Peyer's patch (tissue), 4 donors: ENCODE measurements at regions not wholly inside any gene's neighbourhood (a gene's known extent, or its start where the extent isn't known, plus 50 kb on each side); places are given as distances from the start of the nearest gene placed in this dataset.

Experiments
- DNase-seq, 3 donors: peaks; one replicate each; pipeline ENCODE4 v3.0.0-alpha.2; 2017 to 2019
- H3K27ac ChIP-seq, 4 donors: fragments of 200-600 bp; sonication (generic); one replicate each; pipeline ENCODE4 v1.5.1; 2016 to 2019
- H3K27me3 ChIP-seq, 2 donors: fragments of 200-600 bp; sonication (generic); one replicate each; pipeline ENCODE4 v1.5.1; 2019
- H3K36me3 ChIP-seq, 3 donors: fragments of 200-600 bp; sonication (generic); one replicate each; pipeline ENCODE4 v1.5.1; 2016 to 2019
- H3K4me1 ChIP-seq, 4 donors: fragments of 200-600 bp; sonication (generic); one replicate each; pipeline ENCODE4 v1.5.1; 2016 to 2019
- H3K4me3 ChIP-seq, 4 donors: fragments of 200-600 bp; sonication (generic); 1 replicate in 3 of 4; 2 replicates in 1 of 4; pipeline ENCODE4 v1.5.1; 2016 to 2019; ENCODE audit warnings: mild to moderate bottlenecking in 1 of 4
- H3K9me3 ChIP-seq, 4 donors: fragments of 200-600 bp; sonication (generic); one replicate each; pipeline ENCODE4 v1.5.1; 2016 to 2019; ENCODE audit warnings: mild to moderate bottlenecking in 1 of 4
- CTCF ChIP-seq, 6 experiments: fragments of 450-650 bp in 4 of 6; fragments of 200-600 bp in 2 of 6; sonication (generic) in 1 of 6; IDR thresholded peaks; one replicate each; pipeline ENCODE4 v1.5.1; 2017 to 2019; ENCODE audit warnings: antibody characterized with exemption in 6 of 6, mild to moderate bottlenecking in 3 of 6, moderate library complexity in 1 of 6
- POLR2A ChIP-seq, 2 donors: fragments of 450-650 bp; IDR thresholded peaks; one replicate each; pipeline ENCODE4 v1.5.1; 2017; ENCODE audit warnings: antibody characterized with exemption in 2 of 2, mild to moderate bottlenecking in 2 of 2, moderate library complexity in 2 of 2

DNA sequence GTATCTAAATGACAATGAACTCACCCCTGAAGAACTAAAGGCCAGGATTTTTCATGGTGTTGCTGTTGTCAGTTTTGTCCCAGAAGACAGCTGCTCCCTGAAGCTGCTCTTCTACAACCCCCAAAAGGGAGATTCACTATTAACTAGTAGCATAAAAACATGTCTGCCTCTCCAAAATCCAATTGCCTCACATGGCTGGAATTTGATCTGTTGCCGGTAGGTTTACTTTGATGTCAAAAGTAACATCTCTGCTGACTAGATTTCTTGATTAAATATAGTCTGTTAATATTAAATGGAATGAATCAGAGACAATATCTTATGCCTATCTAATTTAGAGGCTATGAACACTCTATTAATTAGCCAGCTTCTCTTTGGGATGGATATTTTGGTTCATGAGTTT, 425.4 kb downstream of the ETS1 start:
- Histone ChIP-seq H3K36me3 (no peaks in the 10 kb centered on the region), H3K4me3 (no peak overlapping the region), H3K27ac (no peak overlapping the region), H3K4me1 (no peaks in the 10 kb centered on the region), H3K27me3 (no peaks in the 10 kb centered on the region), H3K9me3 (no peaks in the 10 kb centered on the region)
- TF ChIP-seq CTCF (IDR thresholded peaks at IDR 0.05) (no peak), POLR2A (IDR thresholded peaks at IDR 0.05) (no peak)
- no peak for DNase-seq

- no peaks in the 10 kb centered on the region for H3K36me3 ChIP-seq
- H3K27me3 ChIP-seq = no peaks in the 10 kb centered on the region
- DNase-seq = no peak
- no peak overlapping the region for H3K27ac ChIP-seq
- H3K9me3 ChIP-seq = no peaks in the 10 kb centered on the region
- TF ChIP-seq CTCF (IDR thresholded peaks at IDR 0.05) (no peak), POLR2A (IDR thresholded peaks at IDR 0.05) (no peak)
- no peaks in the 10 kb centered on the region for H3K4me1 ChIP-seq
- H3K4me3 ChIP-seq = no peak overlapping the region
Observed at GRCh38 chr11:128161436-128161835, 425.9 kb downstream of the ETS1 start.

GRCh38 chr11:128158860-128159259, 428.5 kb downstream of the ETS1 start:
- no peak for TF ChIP-seq CTCF (IDR thresholded peaks at IDR 0.05)
- TF ChIP-seq POLR2A (IDR thresholded peaks at IDR 0.05) = no peak
- no peak overlapping the region for H3K27ac ChIP-seq
- H3K4me3 ChIP-seq = no peak overlapping the region
- no peaks in the 10 kb centered on the region for H3K36me3 ChIP-seq
- no peaks in the 10 kb centered on the region for H3K4me1 ChIP-seq
- DNase-seq = no peak
- H3K9me3 ChIP-seq = no peaks in the 10 kb centered on the region
- no peaks in the 10 kb centered on the region for H3K27me3 ChIP-seq

DNA sequence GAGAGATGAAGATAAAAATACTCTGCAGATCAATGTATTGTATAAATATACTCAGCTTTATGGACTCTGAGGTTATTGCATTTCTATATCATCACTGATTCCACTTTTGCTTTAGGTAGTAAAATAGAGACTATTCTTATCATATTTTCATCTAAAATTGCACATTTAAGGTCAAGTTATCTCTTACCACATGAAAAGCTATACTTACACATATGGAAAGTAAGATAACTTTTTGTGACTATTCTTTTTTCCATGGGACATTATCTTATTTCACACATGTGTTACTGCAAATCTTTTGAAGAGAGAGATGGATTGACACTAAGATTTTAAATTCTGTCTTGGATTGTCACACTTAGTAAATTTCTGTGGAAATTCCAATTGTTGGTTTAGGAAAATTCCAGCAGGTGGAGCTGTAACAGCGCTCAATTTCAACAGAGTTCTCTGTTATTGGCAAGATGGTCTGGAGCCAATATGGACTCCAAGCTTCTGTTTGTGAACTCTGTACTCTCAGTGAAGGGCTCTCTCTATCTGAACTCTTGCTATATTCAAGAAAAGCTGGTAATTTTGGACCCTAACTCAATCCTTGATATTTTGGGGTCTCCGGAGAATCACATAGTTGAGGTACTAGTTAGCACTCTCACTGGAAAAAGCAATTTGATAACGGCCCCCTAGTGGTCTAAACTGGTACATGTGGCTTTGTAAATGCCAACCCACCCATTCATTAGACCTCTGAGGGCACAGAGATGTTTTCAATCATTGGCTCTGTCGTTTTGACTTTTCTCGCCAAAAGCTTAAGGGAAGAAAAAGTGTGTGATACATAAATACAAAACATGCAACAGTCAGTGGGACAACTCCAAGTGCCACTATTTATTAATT, 429.7 kb downstream of the ETS1 start:
- Histone ChIP-seq H3K27me3 (no peaks in the 10 kb centered on the region), H3K4me1 (no peaks in the 10 kb centered on the region), H3K9me3 (no peaks in the 10 kb centered on the region), H3K36me3 (no peaks in the 10 kb centered on the region), H3K4me3 (no peak overlapping the region), H3K27ac (no peak overlapping the region)
- DNase-seq = peak in 2 of 3 donors; percentile 55 to 76
- TF ChIP-seq CTCF (IDR thresholded peaks at IDR 0.05) (peak; percentile 65 to 90 (median 86)), POLR2A (IDR thresholded peaks at IDR 0.05) (no peak)

GRCh38 chr11:128156486-128156885, 430.9 kb downstream of the ETS1 start:
- Histone ChIP-seq H3K27ac (no peak overlapping the region), H3K4me1 (no peaks in the 10 kb centered on the region), H3K27me3 (no peaks in the 10 kb centered on the region), H3K36me3 (no peaks in the 10 kb centered on the region), H3K4me3 (no peak overlapping the region), H3K9me3 (no peaks in the 10 kb centered on the region)
- no peak for DNase-seq
- TF ChIP-seq POLR2A (IDR thresholded peaks at IDR 0.05) (no peak), CTCF (IDR thresholded peaks at IDR 0.05) (no peak)
